GM19397 (cell line): ENCODE measurements at regions not wholly inside any gene's neighbourhood (a gene's known extent, or its start where the extent isn't known, plus 50 kb on each side); places are given as distances from the start of the nearest gene placed in this dataset.

Source experiments
- ATAC-seq: cut with Tn5 transposase; IDR thresholded peaks from one replicate; pipeline ENCODE4 v1.9.1; 2021; ENCODE audit warnings: mild to moderate bottlenecking, moderate library complexity; ENCODE audit not compliant: unreplicated experiment

GRCh38 chr17:37796076-37796475 is 51.2 kb upstream of the HNF1B start:
- ATAC-seq: no peak
